LNCAP (cell line): ENCODE measurements at regions not wholly inside any gene's neighbourhood (a gene's known extent, or its start where the extent isn't known, plus 50 kb on each side); places are given as distances from the start of the nearest gene placed in this dataset.

Experiments
- TF ChIP-seq, protein P1 (sequence below): fragments of 450-650 bp; IDR thresholded peaks from 2 replicates; pipeline ENCODE4 v1.5.1; 2017; ENCODE audit warnings: mild to moderate bottlenecking

DNA sequence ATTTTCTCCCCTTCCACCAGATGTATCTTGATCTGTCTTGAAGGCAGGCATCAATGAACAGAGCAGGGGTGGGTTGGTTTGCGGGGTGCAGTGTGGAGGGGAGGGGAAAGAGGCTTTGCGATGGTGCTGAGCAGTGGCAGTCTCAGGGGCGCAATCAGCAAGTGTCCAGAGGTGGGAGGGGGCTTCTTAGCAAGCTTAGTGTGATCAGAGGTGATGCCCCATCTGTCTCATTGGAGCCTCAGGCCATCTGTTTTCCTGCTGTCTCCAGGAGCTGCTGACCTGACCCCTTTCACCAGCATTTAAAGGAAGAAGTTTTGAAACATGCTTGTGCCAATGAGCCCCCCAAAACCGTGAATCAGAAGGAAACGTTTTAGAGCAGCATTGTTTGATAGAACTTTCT, 187.7 kb upstream of the LHX5 start:
- TF ChIP-seq, protein P1, sequence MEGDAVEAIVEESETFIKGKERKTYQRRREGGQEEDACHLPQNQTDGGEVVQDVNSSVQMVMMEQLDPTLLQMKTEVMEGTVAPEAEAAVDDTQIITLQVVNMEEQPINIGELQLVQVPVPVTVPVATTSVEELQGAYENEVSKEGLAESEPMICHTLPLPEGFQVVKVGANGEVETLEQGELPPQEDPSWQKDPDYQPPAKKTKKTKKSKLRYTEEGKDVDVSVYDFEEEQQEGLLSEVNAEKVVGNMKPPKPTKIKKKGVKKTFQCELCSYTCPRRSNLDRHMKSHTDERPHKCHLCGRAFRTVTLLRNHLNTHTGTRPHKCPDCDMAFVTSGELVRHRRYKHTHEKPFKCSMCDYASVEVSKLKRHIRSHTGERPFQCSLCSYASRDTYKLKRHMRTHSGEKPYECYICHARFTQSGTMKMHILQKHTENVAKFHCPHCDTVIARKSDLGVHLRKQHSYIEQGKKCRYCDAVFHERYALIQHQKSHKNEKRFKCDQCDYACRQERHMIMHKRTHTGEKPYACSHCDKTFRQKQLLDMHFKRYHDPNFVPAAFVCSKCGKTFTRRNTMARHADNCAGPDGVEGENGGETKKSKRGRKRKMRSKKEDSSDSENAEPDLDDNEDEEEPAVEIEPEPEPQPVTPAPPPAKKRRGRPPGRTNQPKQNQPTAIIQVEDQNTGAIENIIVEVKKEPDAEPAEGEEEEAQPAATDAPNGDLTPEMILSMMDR: no peak

GRCh38 chr12:113659015-113659414, 187.3 kb upstream of the LHX5 start:
- TF ChIP-seq, protein P1: no peak

DNA sequence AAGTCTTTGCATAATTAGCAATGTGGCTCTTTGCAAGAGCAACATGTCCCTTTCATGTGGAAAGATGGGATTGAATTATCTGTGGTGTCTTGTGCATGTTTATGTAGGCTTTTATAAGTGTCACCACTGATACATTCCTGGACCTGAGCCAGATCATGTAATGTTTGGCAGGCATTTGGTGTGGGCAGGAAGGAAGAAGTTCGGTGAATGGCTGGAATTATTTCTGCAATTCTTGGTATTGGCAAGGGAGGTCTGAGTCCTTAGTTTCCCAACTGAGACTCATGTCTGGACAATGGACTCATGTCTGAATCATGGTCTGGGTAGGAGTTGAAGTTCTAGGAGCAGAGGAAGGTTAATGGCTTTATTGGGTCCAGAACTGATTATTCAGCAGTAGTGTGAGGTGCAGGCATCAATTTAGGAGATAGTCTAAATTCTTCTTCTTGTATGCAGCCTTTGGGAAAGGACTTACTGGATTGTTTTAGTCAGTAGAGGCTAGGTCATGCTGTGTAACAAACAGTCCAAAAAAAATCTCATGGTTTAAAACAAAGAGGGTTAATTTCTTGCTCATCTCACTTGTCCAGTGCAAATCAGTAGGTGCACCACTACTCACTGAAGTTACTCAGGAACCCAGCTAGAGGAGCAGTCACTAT, 186.5 kb upstream of the LHX5 start:
- TF ChIP-seq, protein P1: no peak

DNA sequence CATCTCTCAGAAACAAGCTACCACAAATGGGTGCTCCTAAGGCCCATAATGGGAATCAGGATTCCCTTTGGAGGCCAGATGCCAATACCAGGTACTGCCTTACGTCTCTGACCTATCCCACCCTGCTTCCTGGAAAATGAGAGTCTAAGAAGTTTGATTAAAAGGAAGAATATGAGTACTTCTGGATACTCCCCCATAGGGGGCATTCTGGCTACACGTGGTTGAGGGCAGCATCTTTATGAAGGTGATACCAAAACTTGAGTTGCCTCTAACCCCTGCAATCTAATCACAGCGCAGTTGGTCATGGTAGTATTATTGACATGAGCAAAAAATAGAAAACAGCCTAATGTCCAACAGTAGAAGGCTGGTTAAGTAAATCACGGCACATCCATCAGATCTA, 184.2 kb upstream of the LHX5 start:
- TF ChIP-seq, protein P1: no peak

- TF ChIP-seq, protein P1: no peak
Observed at GRCh38 chr12:113655479-113655878, 183.8 kb upstream of the LHX5 start.

DNA sequence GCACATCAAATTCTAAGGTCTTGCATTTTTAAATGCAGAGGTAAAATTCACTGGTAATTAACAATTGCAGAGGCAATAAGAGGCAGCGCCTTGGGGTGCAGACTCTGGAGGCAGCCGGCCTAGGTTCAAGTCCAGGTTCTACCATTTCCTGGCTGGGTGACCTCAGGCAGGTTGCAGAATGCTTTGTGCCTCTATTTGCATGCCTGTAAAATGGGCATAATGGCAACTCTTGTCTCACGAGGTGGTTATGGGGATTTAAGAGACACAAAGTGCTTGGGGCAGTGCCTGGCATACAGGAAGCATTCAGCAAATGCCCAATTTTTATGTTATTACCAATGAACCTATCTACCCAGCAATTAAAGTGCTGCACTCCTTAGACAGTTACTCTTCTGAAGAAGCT, 180.0 kb upstream of the LHX5 start:
- TF ChIP-seq, protein P1: no peak

DNA sequence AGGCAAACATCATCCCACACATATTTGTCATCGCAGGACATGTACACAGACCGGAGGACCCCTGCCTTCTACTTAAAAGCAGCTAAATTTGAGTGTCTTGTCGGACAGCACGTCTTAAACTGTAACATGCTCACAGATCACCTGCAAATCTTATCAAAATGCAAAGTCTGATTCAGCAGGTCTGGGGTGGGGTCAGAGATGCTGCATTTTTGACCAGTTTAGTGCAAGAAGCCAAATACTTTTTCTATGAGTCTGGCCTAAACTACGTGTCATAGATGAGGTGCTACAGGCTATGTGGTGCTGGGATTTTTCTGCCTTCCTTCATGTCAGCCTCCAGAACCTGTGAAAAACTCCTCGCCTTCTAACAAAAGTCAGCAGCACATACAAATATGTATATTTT, 178.8 kb upstream of the LHX5 start:
- TF ChIP-seq, protein P1: no peak

DNA sequence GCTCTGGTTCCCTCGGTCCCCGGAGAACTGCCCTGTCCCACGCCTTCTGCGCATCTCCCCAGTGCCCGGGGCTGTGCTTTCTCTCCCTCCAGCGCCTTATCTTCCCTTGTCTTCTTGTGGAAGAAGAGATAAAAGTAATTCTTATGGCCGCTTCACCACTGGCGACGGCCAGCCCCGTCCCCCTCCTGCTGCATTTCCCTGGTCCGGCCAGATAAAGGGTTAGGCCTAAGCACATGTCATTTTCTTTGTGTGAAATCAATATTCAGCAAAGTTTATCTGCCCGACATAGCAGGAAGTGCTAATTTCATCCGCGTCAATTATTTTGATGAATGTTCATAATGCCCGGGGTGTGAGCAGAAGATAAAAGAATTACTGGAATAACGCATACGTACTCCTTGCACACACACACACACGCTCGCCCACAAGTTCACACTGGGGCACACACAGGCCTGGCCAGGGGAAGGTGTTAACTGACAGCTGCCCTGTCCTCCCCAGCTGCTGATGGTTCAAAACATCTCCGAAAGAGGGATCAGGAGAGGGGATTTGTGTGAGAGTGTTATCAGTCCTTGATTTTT, 177.7 kb upstream of the LHX5 start:
- TF ChIP-seq, protein P1: no peak
